Neural progenitor cell (in vitro differentiated cells): ENCODE measurements at regions not wholly inside any gene's neighbourhood (a gene's known extent, or its start where the extent isn't known, plus 50 kb on each side); places are given as distances from the start of the nearest gene placed in this dataset.

Source experiments
- EZH2 ChIP-seq: fragments of 200-600 bp; sonication (generic); IDR thresholded peaks from 2 replicates; pipeline ENCODE4 v1.6.1; 2017; ENCODE audit warnings: antibody characterized with exemption, mild to moderate bottlenecking, moderate library complexity
- EZH2phosphoT487 ChIP-seq: fragments of 200-600 bp; sonication (generic); IDR thresholded peaks from 2 replicates; pipeline ENCODE4 v1.6.1; 2017; ENCODE audit warnings: antibody characterized with exemption
- TF ChIP-seq, protein P1 (sequence below): fragments of 200-600 bp; sonication (generic); IDR thresholded peaks from 2 replicates; pipeline ENCODE4 v1.5.1; 2017; ENCODE audit warnings: antibody characterized with exemption, mild to moderate bottlenecking

DNA sequence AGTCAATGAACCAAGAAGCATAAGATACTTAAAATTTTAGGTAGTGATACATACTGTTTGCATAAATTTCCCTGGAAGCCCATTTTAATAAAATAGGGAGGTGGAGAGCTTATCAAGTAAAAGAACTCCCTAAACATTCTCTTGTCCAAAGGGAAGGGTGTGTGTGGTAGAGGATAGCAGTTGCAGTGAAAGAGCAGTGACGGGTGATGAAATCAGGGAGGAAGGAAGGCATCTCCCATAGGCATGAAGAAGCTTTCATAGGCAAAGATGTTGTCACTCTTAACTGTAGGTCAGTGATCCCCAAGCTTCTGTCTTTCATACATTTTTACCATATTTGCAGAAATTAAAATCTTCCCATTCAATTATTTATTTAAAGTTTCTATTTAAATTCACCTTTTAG, 60.0 kb upstream of the ZNF831 start:
- TF ChIP-seq, protein P1, sequence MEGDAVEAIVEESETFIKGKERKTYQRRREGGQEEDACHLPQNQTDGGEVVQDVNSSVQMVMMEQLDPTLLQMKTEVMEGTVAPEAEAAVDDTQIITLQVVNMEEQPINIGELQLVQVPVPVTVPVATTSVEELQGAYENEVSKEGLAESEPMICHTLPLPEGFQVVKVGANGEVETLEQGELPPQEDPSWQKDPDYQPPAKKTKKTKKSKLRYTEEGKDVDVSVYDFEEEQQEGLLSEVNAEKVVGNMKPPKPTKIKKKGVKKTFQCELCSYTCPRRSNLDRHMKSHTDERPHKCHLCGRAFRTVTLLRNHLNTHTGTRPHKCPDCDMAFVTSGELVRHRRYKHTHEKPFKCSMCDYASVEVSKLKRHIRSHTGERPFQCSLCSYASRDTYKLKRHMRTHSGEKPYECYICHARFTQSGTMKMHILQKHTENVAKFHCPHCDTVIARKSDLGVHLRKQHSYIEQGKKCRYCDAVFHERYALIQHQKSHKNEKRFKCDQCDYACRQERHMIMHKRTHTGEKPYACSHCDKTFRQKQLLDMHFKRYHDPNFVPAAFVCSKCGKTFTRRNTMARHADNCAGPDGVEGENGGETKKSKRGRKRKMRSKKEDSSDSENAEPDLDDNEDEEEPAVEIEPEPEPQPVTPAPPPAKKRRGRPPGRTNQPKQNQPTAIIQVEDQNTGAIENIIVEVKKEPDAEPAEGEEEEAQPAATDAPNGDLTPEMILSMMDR = no peak
- TF ChIP-seq EZH2phosphoT487 = no peak
- no peak for TF ChIP-seq EZH2
